NOMO-1 treated with DMSO at 0.1 percent for 48 hours (cell line): ENCODE measurements at regions not wholly inside any gene's neighbourhood (a gene's known extent, or its start where the extent isn't known, plus 50 kb on each side); places are given as distances from the start of the nearest gene placed in this dataset.

ENCODE experiments used
- DNase-seq: peaks from one replicate; lab custom pipeline; 2025; ENCODE audit not compliant: unreplicated experiment; lab: John Stamatoyannopoulos, UW

- DNase-seq = no peak
These were observed 127.8 kb downstream of the PTGER3 start for GRCh38 chr1:70919706-70920323.
